CD14-positive monocyte (primary cell): ENCODE measurements at regions not wholly inside any gene's neighbourhood (a gene's known extent, or its start where the extent isn't known, plus 50 kb on each side); places are given as distances from the start of the nearest gene placed in this dataset.

Experiments used
- DNase-seq, 3 donors: peaks; one replicate each; pipeline ENCODE4 v3.0.0-alpha.2; 2011 to 2022
- H2AFZ ChIP-seq: 2 replicates; pipeline ENCODE4 v1.6.0; 2012; ENCODE audit warnings: mild to moderate bottlenecking, low read depth, low read length, inconsistent platforms; ENCODE audit not compliant: insufficient read depth, poor library complexity, severe bottlenecking
- H3K27ac ChIP-seq, 2 donors: 1 replicate in 1 of 2; 2 replicates in 1 of 2; pipeline ENCODE4 v1.5.1; 2012 to 2013; ENCODE audit warnings: low read length in 2 of 2, control low read depth in 1 of 2, inconsistent platforms in 1 of 2, low read depth in 1 of 2, mild to moderate bottlenecking in 1 of 2
- H3K27me3 ChIP-seq, 2 donors: one replicate each; pipeline versions ENCODE4 v1.6.0 to v1.6.1; 2011 to 2013; ENCODE audit warnings: low read length in 2 of 2; ENCODE audit not compliant: control insufficient read depth in 2 of 2, insufficient read depth in 2 of 2
- H3K36me3 ChIP-seq, 2 donors: replicated peaks in 1 of 2; 1 replicate in 1 of 2; 2 replicates in 1 of 2; pipeline versions ENCODE4 v1.5.1 to v1.6.1; 2012 to 2013; ENCODE audit warnings: low read length in 2 of 2, control low read depth in 1 of 2, inconsistent platforms in 1 of 2, mild to moderate bottlenecking in 1 of 2; ENCODE audit not compliant: insufficient read depth in 2 of 2, control insufficient read depth in 1 of 2
- H3K4me1 ChIP-seq, 2 donors: 1 replicate in 1 of 2; 2 replicates in 1 of 2; pipeline versions ENCODE4 v1.5.1 to v1.6.1; 2012 to 2013; ENCODE audit warnings: low read length in 2 of 2, control low read depth in 1 of 2, inconsistent platforms in 1 of 2, mild to moderate bottlenecking in 1 of 2, moderate library complexity in 1 of 2; ENCODE audit not compliant: insufficient read depth in 2 of 2, control insufficient read depth in 1 of 2
- H3K4me2 ChIP-seq: replicated peaks from 2 replicates; pipeline ENCODE3; 2012; ENCODE audit warnings: low read length, moderate library complexity, mild to moderate bottlenecking; ENCODE audit not compliant: poor library complexity, severe bottlenecking; ENCODE audit errors: extremely low read depth
- H3K4me3 ChIP-seq, 3 experiments: fragments of 200-600 bp in 1 of 3; sonication (generic) in 1 of 3; replicated peaks in 1 of 3; 1 replicate in 2 of 3; 2 replicates in 1 of 3; pipeline ENCODE4 v1.5.1; 2011 to 2013; ENCODE audit warnings: low read length in 3 of 3, mild to moderate bottlenecking in 3 of 3, control low read depth in 2 of 3, low read depth in 2 of 3, inconsistent platforms in 1 of 3, moderate library complexity in 1 of 3
- H3K79me2 ChIP-seq: 2 replicates; pipeline ENCODE4 v1.6.0; 2012; ENCODE audit warnings: mild to moderate bottlenecking, control low read depth, inconsistent platforms, low read length, moderate library complexity; ENCODE audit not compliant: insufficient read depth
- H3K9ac ChIP-seq: 2 replicates; pipeline ENCODE4 v1.6.0; 2017; ENCODE audit warnings: low read length, mild to moderate bottlenecking; ENCODE audit not compliant: insufficient read depth, poor library complexity, severe bottlenecking
- H3K9me3 ChIP-seq, 2 donors: replicated peaks in 1 of 2; 1 replicate in 1 of 2; 2 replicates in 1 of 2; pipeline versions ENCODE4 v1.5.1 to v1.6.1; 2012 to 2013; ENCODE audit warnings: low read length in 2 of 2, control low read depth in 1 of 2; ENCODE audit not compliant: control insufficient read depth in 1 of 2, insufficient read depth in 1 of 2
- H4K20me1 ChIP-seq: 2 replicates; pipeline ENCODE4 v1.6.0; 2012; ENCODE audit warnings: mild to moderate bottlenecking, low read length, control low read depth, moderate library complexity; ENCODE audit not compliant: insufficient read depth
- H3K27ac Mint-ChIP-seq, 7 donors: one replicate each; pipeline ENCODE4 v1.8.0; 2020; ENCODE audit warnings: mild to moderate bottlenecking in 7 of 7, mixed read lengths in 7 of 7, moderate library complexity in 6 of 7, inconsistent platforms in 2 of 7
- H3K27me3 Mint-ChIP-seq, 3 donors: one replicate each; pipeline ENCODE4 v1.8.0; 2021 to 2022; ENCODE audit warnings: low read depth in 3 of 3, mild to moderate bottlenecking in 3 of 3, mixed read lengths in 3 of 3, moderate library complexity in 3 of 3, inconsistent platforms in 1 of 3
- H3K36me3 Mint-ChIP-seq, 2 donors: one replicate each; pipeline ENCODE4 v1.8.0; 2020; ENCODE audit warnings: mixed read lengths in 2 of 2, inconsistent platforms in 1 of 2, mild to moderate bottlenecking in 1 of 2
- H3K4me1 Mint-ChIP-seq: one replicate; pipeline ENCODE4 v1.8.0; 2020; ENCODE audit warnings: mild to moderate bottlenecking, mixed read lengths
- H3K4me3 Mint-ChIP-seq, 2 donors: one replicate each; pipeline ENCODE4 v1.8.0; 2020; ENCODE audit warnings: mild to moderate bottlenecking in 2 of 2, mixed read lengths in 2 of 2, moderate library complexity in 1 of 2
- H3K9me3 Mint-ChIP-seq, 7 donors: one replicate each; pipeline ENCODE4 v1.8.0; 2020 to 2022; ENCODE audit warnings: mixed read lengths in 7 of 7, mild to moderate bottlenecking in 6 of 7, moderate library complexity in 6 of 7, inconsistent platforms in 2 of 7
- CTCF ChIP-seq: fragments of 200-600 bp; IDR thresholded peaks from one replicate; pipeline ENCODE4 v1.8.0; 2022; ENCODE audit warnings: antibody characterized with exemption, mild to moderate bottlenecking
- WGBS: methylation state at CpG from one replicate; pipeline ENCODE4 v1.1.5; 2013; ENCODE audit warnings: missing lambda C conversion rate; ENCODE audit not compliant: insufficient coverage; 5-methylcytosine and 5-hydroxymethylcytosine counted together
- intact Hi-C, 2 donors: fragments of 100-400 bp; cut with micrococcal nuclease; formaldehyde crosslinking; loops; one replicate each; pipeline versions ENCODE4 v1.15.0 to v1.15.1; 2023

GRCh38 chr2:66984864-66985263 lies 412.3 kb upstream of the ETAA1 start:
- no peak for DNase-seq
- Histone ChIP-seq H3K79me2 (no peaks in the 10 kb centered on the region), H3K27me3 (no peaks in the 10 kb centered on the region), H3K36me3 (no peaks in the 10 kb centered on the region), H3K27ac (no peak overlapping the region), H3K4me2 (no peak overlapping the region), H2AFZ (no peak overlapping the region), H3K9ac (no peak overlapping the region), H3K4me3 (no peak overlapping the region), H3K4me1 (no peaks in the 10 kb centered on the region), H3K9me3 (peaks cover 0 to 6% of the 10 kb centered on the region in 2 donors), H4K20me1 (no peaks in the 10 kb centered on the region)
- Mint-ChIP-seq H3K27ac (no peak overlapping the region), H3K36me3 (no peaks in the 10 kb centered on the region), H3K9me3 (peaks cover 0 to 7% (median 4%) of the 10 kb centered on the region in 7 donors), H3K4me3 (no peak overlapping the region), H3K27me3 (peaks cover 0 to 3% (median 0%) of the 10 kb centered on the region in 3 donors), H3K4me1 (no peaks in the 10 kb centered on the region)
- TF ChIP-seq CTCF, result no peak
- intact Hi-C loops, result no loop called here

- DNase-seq, result no peak
- no CpG with 5 or more reads among the region's 1 CpG for WGBS
- Mint-ChIP-seq H3K27me3 (peaks cover 0 to 3% (median 0%) of the 10 kb centered on the region in 3 donors), H3K36me3 (no peaks in the 10 kb centered on the region), H3K9me3 (peaks cover 0 to 7% (median 4%) of the 10 kb centered on the region in 7 donors), H3K4me1 (no peaks in the 10 kb centered on the region), H3K4me3 (no peak overlapping the region), H3K27ac (no peak overlapping the region)
- H3K4me3 ChIP-seq, result no peak overlapping the region
- no peak overlapping the region for H2AFZ ChIP-seq
- no peaks in the 10 kb centered on the region for H3K4me1 ChIP-seq
- H3K27ac ChIP-seq, result no peak overlapping the region
- TF ChIP-seq CTCF, result no peak
- H3K27me3 ChIP-seq, result no peaks in the 10 kb centered on the region
- intact Hi-C loops, result no loop called here
- no peak overlapping the region for H3K4me2 ChIP-seq
- no peak overlapping the region for H3K9ac ChIP-seq
- H4K20me1 ChIP-seq, result no peaks in the 10 kb centered on the region
- peaks cover 0 to 6% of the 10 kb centered on the region in 2 donors for H3K9me3 ChIP-seq
- no peaks in the 10 kb centered on the region for H3K36me3 ChIP-seq
- H3K79me2 ChIP-seq, result no peaks in the 10 kb centered on the region
Observed at GRCh38 chr2:66985906-66986305, 411.2 kb upstream of the ETAA1 start.
